ENCODE measurements at regions not wholly inside any gene's neighbourhood (a gene's known extent, or its start where the extent isn't known, plus 50 kb on each side); places are given as distances from the start of the nearest gene placed in this dataset.

- no peak for TF ChIP-seq POLR2AphosphoS5 (IDR thresholded peaks at IDR 0.05; ENCODE audit: low read depth, low read length)
- TF ChIP-seq FOXP2 (optimal IDR thresholded peaks at IDR 0.05; ENCODE audit: borderline replicate concordance, extremely low read depth, extremely low read length, insufficient read depth) = no peak
- no peak for TF ChIP-seq TAF1 (IDR thresholded peaks at IDR 0.05; ENCODE audit: borderline replicate concordance, insufficient read depth, low read length)
- TF ChIP-seq REST (IDR thresholded peaks at IDR 0.05; ENCODE audit: insufficient read depth in 1 of 2, low read depth in 2 of 2, low read length in 2 of 2) = no peak
- TF ChIP-seq SIN3A (IDR thresholded peaks at IDR 0.05; ENCODE audit: borderline replicate concordance, insufficient read depth, low read length) = no peak
Observed at GRCh38 chr12:118494776-118495175, 118.4 kb downstream of the SUDS3 start.

GRCh38 chr12:118495296-118495695, 118.9 kb downstream of the SUDS3 start:
- TF ChIP-seq SIN3A (IDR thresholded peaks at IDR 0.05; ENCODE audit: borderline replicate concordance, insufficient read depth, low read length) (no peak), POLR2AphosphoS5 (IDR thresholded peaks at IDR 0.05; ENCODE audit: low read depth, low read length) (no peak), TAF1 (IDR thresholded peaks at IDR 0.05; ENCODE audit: borderline replicate concordance, insufficient read depth, low read length) (no peak), FOXP2 (optimal IDR thresholded peaks at IDR 0.05; ENCODE audit: borderline replicate concordance, extremely low read depth, extremely low read length, insufficient read depth) (no peak), REST (IDR thresholded peaks at IDR 0.05; ENCODE audit: insufficient read depth in 1 of 2, low read depth in 2 of 2, low read length in 2 of 2) (no peak)

GRCh38 chr12:118498171-118498570, 121.8 kb downstream of the SUDS3 start:
- TF ChIP-seq REST (IDR thresholded peaks at IDR 0.05; ENCODE audit: insufficient read depth in 1 of 2, low read depth in 2 of 2, low read length in 2 of 2) = no peak
- TF ChIP-seq TAF1 (IDR thresholded peaks at IDR 0.05; ENCODE audit: borderline replicate concordance, insufficient read depth, low read length) = no peak
- no peak for TF ChIP-seq POLR2AphosphoS5 (IDR thresholded peaks at IDR 0.05; ENCODE audit: low read depth, low read length)
- TF ChIP-seq FOXP2 (optimal IDR thresholded peaks at IDR 0.05; ENCODE audit: borderline replicate concordance, extremely low read depth, extremely low read length, insufficient read depth) = no peak
- no peak for TF ChIP-seq SIN3A (IDR thresholded peaks at IDR 0.05; ENCODE audit: borderline replicate concordance, insufficient read depth, low read length)

GRCh38 chr12:118500299-118500698, 123.9 kb downstream of the SUDS3 start:
- no peak for TF ChIP-seq SIN3A (IDR thresholded peaks at IDR 0.05; ENCODE audit: borderline replicate concordance, insufficient read depth, low read length)
- TF ChIP-seq TAF1 (IDR thresholded peaks at IDR 0.05; ENCODE audit: borderline replicate concordance, insufficient read depth, low read length) = no peak
- TF ChIP-seq POLR2AphosphoS5 (IDR thresholded peaks at IDR 0.05; ENCODE audit: low read depth, low read length) = no peak
- no peak for TF ChIP-seq FOXP2 (optimal IDR thresholded peaks at IDR 0.05; ENCODE audit: borderline replicate concordance, extremely low read depth, extremely low read length, insufficient read depth)
- TF ChIP-seq REST (IDR thresholded peaks at IDR 0.05; ENCODE audit: insufficient read depth in 1 of 2, low read depth in 2 of 2, low read length in 2 of 2) = no peak

- TF ChIP-seq FOXP2 (optimal IDR thresholded peaks at IDR 0.05; ENCODE audit: borderline replicate concordance, extremely low read depth, extremely low read length, insufficient read depth) = no peak
- TF ChIP-seq TAF1 (IDR thresholded peaks at IDR 0.05; ENCODE audit: borderline replicate concordance, insufficient read depth, low read length) = no peak
- TF ChIP-seq REST (IDR thresholded peaks at IDR 0.05; ENCODE audit: insufficient read depth in 1 of 2, low read depth in 2 of 2, low read length in 2 of 2) = no peak
- TF ChIP-seq POLR2AphosphoS5 (IDR thresholded peaks at IDR 0.05; ENCODE audit: low read depth, low read length) = no peak
- TF ChIP-seq SIN3A (IDR thresholded peaks at IDR 0.05; ENCODE audit: borderline replicate concordance, insufficient read depth, low read length) = no peak
Observed at GRCh38 chr12:118501489-118501888, 125.1 kb downstream of the SUDS3 start.
